IPS-15b (cell line): ENCODE measurements at regions not wholly inside any gene's neighbourhood (a gene's known extent, or its start where the extent isn't known, plus 50 kb on each side); places are given as distances from the start of the nearest gene placed in this dataset.
"Not testable (repeated sequence)": the region's sequence is repeated elsewhere in the genome, so short reads cannot be mapped to it uniquely, and the experiment has no call there.

Source experiments
- H3K27me3 ChIP-seq: one replicate; pipeline ENCODE4 v1.6.1; 2013; ENCODE audit warnings: low read length; ENCODE audit not compliant: control insufficient read depth, insufficient read depth
- H3K36me3 ChIP-seq: one replicate; pipeline ENCODE4 v1.6.1; 2013; ENCODE audit warnings: low read length; ENCODE audit not compliant: control insufficient read depth, insufficient read depth
- H3K4me1 ChIP-seq: one replicate; pipeline ENCODE4 v1.6.1; 2013; ENCODE audit warnings: mild to moderate bottlenecking, low read length; ENCODE audit not compliant: control insufficient read depth, insufficient read depth
- H3K4me3 ChIP-seq: one replicate; pipeline ENCODE4 v1.5.1; 2013; ENCODE audit warnings: low read depth, low read length
- H3K9ac ChIP-seq: one replicate; pipeline ENCODE4 v1.6.1; 2013; ENCODE audit warnings: low read depth, mild to moderate bottlenecking, low read length
- H3K9me3 ChIP-seq: one replicate; pipeline ENCODE4 v1.6.1; 2013; ENCODE audit warnings: mild to moderate bottlenecking, low read length; ENCODE audit not compliant: control insufficient read depth, insufficient read depth

DNA sequence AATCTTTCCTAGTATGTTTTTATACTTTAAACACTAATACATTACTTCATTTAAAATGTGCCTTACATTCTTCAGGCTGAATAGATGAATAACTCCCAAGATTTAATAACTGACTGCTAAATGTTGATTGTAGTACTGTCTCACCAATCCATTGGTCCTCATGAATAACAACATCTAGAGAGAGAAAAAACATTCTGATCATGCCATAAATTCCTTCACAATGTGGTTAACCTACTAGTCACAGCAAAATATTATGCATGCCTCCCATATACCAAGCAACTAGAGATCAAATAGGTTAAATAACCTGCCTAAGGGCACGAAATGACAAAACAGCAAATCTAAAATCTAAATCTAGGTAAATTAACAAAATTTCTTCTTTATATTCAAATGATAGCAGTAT is 66.2 kb downstream of the SYT15 start:
- H3K4me1 ChIP-seq, H3K4me3 ChIP-seq, H3K9me3 ChIP-seq, H3K36me3 ChIP-seq, H3K27me3 ChIP-seq, H3K9ac ChIP-seq: not testable (repeated sequence)

DNA sequence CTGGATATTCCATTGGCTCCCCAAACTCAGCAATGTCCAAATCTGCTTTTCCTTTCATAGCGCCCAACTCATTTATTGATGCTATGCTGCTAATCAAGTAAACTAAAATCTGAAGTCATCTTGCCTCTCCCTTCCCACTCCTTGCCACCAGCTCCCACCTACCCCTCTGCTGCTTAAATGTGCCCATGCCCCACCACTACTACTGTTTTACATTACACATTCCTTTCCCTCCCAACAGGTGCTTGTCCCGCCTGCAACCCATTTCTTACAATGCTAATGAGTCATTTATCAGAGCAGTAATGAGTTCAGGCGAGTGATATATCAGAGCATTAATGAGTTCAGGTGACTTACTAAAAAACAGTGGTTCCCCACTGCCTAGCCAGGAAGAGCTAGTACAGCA is 67.2 kb downstream of the SYT15 start:
- not testable (repeated sequence) for H3K4me3 ChIP-seq, H3K9me3 ChIP-seq, H3K9ac ChIP-seq, H3K27me3 ChIP-seq, H3K36me3 ChIP-seq, H3K4me1 ChIP-seq

DNA sequence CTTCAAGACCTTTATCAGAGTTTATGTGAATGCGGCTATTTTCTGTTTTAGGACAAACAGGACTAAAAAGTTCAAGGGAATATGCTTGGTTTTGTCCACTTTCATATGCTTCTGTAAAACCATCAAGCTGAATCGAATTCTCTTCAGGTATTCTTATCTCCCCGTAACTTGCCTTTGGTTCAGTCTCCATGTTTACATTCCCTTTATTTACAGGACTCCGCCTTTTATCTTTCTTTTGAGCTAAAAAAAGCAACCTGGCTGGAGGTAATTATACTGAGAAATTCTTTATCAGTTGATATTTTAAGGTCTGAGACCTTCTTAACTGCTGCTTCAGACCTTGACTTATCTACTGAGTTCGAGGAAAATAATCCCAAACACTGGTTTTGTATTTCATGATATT is 72.0 kb downstream of the SYT15 start:
- not testable (repeated sequence) for H3K4me3 ChIP-seq, H3K36me3 ChIP-seq, H3K9me3 ChIP-seq, H3K4me1 ChIP-seq, H3K27me3 ChIP-seq, H3K9ac ChIP-seq

DNA sequence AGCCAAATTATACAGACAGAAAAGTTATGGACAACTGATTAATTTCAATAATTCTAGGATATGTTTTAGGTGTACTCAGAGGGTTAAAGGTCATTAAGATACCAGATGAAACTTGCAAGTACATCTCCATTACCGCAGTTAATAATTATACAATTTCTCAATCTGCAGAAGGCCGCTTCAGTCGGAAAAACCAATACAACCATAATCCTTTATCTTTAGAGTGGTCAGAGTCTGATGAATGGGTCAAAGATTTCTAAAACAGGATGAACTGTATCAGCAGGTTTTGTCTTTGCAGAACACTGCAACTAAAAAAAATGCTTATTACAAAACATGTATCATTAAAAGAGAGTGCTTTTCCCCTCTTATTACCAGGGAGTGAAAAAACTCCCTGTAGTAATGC is 78.5 kb downstream of the SYT15 start:
- not testable (repeated sequence) for H3K9me3 ChIP-seq, H3K4me1 ChIP-seq, H3K27me3 ChIP-seq, H3K9ac ChIP-seq, H3K36me3 ChIP-seq, H3K4me3 ChIP-seq

DNA sequence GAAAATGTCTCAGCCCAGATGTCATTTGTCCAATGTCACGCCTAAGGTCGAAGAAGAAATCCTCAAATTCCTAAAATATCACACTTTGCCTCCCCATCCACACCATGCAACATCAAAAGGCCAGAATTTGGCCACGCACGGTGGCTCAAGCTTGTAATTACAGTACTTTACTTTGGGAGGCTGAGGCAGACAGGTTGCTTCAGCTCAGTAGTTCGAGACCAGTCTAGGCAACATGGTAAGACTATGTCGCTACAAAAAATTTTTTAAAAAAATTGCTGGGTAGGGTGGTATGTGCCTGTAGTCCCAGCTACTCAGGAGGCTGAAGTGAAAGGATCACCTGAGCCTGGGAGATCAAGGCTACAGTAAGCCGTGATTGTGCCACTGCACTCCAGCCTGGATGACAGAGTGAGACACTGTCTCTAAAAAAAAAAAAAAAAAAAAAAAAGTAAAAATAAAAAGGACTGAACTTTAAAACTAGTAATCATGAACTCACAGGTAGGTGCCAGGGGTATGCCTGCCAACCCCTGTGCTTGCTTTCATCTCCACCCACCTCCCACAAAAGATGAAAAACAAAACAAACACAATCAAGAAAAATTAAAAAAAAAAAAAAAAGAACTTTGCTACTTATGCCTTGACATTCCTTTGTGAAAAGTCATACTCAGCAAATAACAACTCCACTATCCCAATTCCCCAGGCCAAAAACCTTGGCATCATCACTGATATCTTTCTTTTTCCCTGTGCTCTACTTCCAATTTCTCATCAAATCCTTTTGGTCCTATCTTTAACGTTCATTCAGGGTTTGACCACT is 81.3 kb downstream of the SYT15 start:
- not testable (repeated sequence) for H3K27me3 ChIP-seq, H3K9ac ChIP-seq, H3K9me3 ChIP-seq, H3K4me3 ChIP-seq, H3K36me3 ChIP-seq, H3K4me1 ChIP-seq

DNA sequence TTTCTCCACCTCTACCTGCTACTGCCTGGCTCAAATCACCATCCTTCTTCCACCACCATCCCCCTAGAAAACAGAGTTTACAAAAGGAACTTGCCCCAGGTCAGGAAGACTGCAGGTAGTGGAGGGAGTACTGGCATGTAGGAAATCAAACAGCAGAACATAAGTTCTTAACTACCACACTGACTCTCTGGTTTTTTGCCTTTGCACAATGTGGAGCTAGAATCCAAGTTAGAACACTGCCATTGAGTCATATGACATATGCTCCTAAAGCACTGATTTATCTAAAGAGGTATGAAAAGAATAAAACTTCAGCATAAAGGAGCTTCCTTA is 81.9 kb downstream of the SYT15 start:
- not testable (repeated sequence) for H3K27me3 ChIP-seq, H3K9ac ChIP-seq

DNA sequence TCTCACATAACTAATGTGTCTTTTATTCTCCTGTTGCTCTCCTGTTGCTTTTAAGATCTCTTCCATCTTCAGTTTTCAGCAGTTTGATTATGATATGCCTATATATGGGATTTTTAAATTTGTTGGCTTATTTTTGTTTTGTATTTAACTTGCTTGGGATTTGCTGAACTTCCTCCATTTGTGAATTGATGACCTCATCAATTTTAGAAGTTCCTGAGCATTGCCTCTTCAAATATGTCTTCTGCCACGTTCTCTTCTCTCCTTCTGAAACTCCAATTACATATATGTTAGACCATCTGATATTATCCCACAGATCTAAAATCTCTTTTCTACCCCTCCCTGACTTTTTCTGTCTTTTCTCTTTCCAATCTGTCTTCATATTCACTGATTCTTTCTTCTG is 86.6 kb downstream of the SYT15 start:
- not testable (repeated sequence) for H3K9me3 ChIP-seq, H3K4me1 ChIP-seq, H3K9ac ChIP-seq, H3K4me3 ChIP-seq, H3K27me3 ChIP-seq, H3K36me3 ChIP-seq

More for the DNA sequence above, 81.9 kb downstream of the SYT15 start:
- not testable (repeated sequence) for H3K4me1 ChIP-seq, H3K36me3 ChIP-seq, H3K4me3 ChIP-seq, H3K9me3 ChIP-seq

DNA sequence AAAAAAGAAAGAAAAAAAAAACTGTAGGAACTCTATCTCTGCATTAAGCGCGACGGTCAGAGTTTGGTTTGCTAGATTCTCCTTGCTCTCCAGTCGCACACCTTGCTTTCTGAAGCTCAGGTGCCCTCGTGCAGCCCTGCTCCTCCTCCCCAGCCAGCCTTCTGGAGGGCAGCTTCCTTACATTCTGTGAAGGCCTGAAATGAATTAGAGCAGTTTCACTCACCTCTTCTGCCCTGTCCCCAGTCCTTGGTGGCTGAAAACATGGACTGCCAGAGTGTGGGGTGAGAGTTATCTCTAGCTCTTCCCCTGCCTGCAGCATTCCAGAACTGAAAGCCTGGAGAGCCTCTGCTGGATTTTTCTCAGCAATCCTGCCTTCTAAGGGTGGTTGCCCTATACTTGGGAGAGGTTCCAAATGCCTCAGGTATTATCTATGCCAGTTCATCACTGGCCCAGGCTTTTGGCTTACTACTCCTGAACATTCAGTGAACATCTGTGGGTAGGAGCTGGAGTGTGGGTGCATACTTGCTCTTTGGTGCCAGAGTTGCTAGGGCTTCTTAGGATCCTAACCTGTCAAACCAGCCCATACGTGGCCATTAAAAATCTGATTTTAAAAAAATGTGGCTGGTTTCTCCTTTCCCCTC is 89.5 kb downstream of the SYT15 start:
- not testable (repeated sequence) for H3K36me3 ChIP-seq, H3K4me3 ChIP-seq, H3K27me3 ChIP-seq, H3K9ac ChIP-seq, H3K9me3 ChIP-seq, H3K4me1 ChIP-seq

DNA sequence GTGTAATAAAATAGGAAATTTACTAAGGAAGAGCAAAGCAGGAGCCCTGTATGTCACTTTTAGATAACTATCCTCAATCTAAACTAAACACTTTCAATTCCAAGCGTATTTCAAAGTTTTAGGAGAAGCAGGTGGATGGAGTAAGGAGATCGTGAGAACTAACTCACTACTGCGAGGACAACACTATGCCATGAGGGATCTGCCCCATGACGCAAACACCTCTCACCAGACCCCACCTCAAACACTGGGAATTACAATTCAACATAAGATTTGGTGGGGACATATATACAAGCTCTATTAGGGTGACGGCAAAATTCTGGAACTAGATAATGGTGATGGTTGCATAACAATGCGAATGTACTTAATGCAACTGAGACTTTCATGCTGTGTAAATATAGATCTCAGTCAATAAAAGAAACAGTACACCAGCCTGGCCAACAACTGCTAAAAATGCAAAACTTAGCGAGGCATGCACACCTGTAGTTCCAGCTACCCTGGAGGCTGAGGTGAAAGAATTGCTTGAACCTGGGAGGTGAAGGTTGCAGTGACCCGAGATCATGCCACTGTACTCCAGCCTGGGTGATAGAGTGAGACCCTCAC is 99.0 kb downstream of the SYT15 start:
- not testable (repeated sequence) for H3K4me1 ChIP-seq, H3K9ac ChIP-seq, H3K4me3 ChIP-seq, H3K36me3 ChIP-seq, H3K27me3 ChIP-seq, H3K9me3 ChIP-seq

DNA sequence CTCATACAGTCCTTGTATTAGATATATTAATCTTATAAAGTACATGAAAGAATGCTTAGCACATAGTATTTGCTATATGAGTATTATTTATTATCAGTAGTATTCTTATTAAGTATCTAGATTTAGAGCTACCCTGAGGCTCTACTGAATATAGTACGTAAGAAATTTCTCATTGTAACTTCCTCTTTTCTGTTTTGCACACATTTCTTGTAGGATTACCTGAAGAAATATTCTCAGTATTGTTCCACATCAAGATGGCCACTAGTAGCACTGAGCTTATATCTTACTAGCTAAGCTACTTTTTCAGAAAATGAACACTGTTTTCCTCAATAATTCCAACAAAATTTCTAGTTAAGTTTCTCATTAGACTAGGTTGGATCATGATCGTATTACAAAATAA is 112.5 kb downstream of the SYT15 start:
- not testable (repeated sequence) for H3K36me3 ChIP-seq, H3K27me3 ChIP-seq, H3K9me3 ChIP-seq, H3K4me1 ChIP-seq, H3K9ac ChIP-seq, H3K4me3 ChIP-seq

DNA sequence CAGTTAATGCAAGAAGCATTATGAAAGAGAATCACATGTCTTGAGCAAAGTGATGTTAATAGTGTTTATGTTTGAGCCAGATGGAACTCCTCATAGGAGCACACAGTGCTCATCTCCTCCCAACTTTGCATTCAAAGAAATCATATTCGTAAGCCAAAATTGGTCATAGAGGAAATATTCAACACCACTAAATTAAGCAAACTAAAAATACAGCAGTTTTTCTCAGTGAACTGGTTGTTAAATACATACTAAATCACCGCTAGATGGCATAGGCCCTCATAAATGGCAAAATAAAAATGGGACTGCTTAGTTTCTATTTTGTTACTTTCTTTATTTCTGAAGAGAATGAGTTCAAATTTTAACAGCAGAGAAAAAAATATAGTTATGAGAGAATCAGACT is 114.3 kb downstream of the SYT15 start:
- not testable (repeated sequence) for H3K27me3 ChIP-seq, H3K9ac ChIP-seq, H3K36me3 ChIP-seq, H3K4me3 ChIP-seq, H3K9me3 ChIP-seq, H3K4me1 ChIP-seq

DNA sequence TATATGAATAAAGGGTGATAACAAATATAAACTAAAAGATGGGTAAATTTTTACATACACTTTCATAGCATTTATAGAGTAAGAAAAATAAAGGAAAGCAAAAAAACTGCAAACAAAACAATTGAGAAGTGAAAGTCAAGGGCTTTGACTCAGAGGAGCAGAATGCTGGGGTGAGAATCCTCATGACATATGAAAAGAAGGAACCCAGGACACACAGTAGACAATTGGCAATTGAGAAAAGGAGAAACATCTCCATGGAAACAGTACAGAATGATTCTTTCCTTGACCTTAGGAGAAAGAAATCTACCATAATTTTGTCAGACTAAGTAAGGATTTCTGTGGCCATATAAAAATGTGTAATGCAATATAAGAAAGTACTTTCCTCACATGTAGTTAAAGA is 138.3 kb downstream of the SYT15 start:
- not testable (repeated sequence) for H3K4me3 ChIP-seq, H3K27me3 ChIP-seq

More for the DNA sequence above, 138.3 kb downstream of the SYT15 start:
- not testable (repeated sequence) for H3K4me1 ChIP-seq, H3K36me3 ChIP-seq, H3K9ac ChIP-seq, H3K9me3 ChIP-seq
